ENCODE measurements at regions not wholly inside any gene's neighbourhood (a gene's known extent, or its start where the extent isn't known, plus 50 kb on each side); places are given as distances from the start of the nearest gene placed in this dataset.

GRCh38 chr18:29080946-29081345, 904.0 kb upstream of the CDH2 start:
- DNase-seq (ENCODE audit: extremely low spot score), result no peak
- H3K4me3 ChIP-seq (ENCODE audit: low read depth, low read length), result no peak overlapping the region
- no peaks in the 10 kb centered on the region for H3K36me3 ChIP-seq (ENCODE audit: insufficient read depth)
- H3K27ac ChIP-seq (ENCODE audit: low read depth), result no peak overlapping the region
- no peaks in the 10 kb centered on the region for H3K4me1 ChIP-seq (ENCODE audit: insufficient read depth)
- WGBS, result 77% methylated on average over 3 of the region's 3 CpGs

- no peak for DNase-seq (ENCODE audit: extremely low spot score)
- Histone ChIP-seq H3K4me1 (ENCODE audit: insufficient read depth) (no peaks in the 10 kb centered on the region), H3K4me3 (ENCODE audit: low read depth, low read length) (no peak overlapping the region), H3K36me3 (ENCODE audit: insufficient read depth) (no peaks in the 10 kb centered on the region), H3K27ac (ENCODE audit: low read depth) (no peak overlapping the region)
- 62% methylated on average over 3 of the region's 3 CpGs for WGBS
Measured at GRCh38 chr18:29078273-29078672, 901.3 kb upstream of the CDH2 start.

GRCh38 chr18:29077344-29077743, 900.4 kb upstream of the CDH2 start:
- Histone ChIP-seq H3K36me3 (ENCODE audit: insufficient read depth) (no peaks in the 10 kb centered on the region), H3K27ac (ENCODE audit: low read depth) (no peak overlapping the region), H3K4me1 (ENCODE audit: insufficient read depth) (no peaks in the 10 kb centered on the region), H3K4me3 (ENCODE audit: low read depth, low read length) (no peak overlapping the region)
- no peak for DNase-seq (ENCODE audit: extremely low spot score)
- WGBS, result 96% methylated on average over 5 of the region's 5 CpGs

- Histone ChIP-seq H3K27ac (ENCODE audit: low read depth) (no peak overlapping the region), H3K4me3 (ENCODE audit: low read depth, low read length) (no peak overlapping the region), H3K36me3 (ENCODE audit: insufficient read depth) (no peaks in the 10 kb centered on the region), H3K4me1 (ENCODE audit: insufficient read depth) (no peaks in the 10 kb centered on the region)
- DNase-seq (ENCODE audit: extremely low spot score), result no peak
- 75% methylated on average over 2 of the region's 2 CpGs for WGBS
Measured at GRCh38 chr18:29076645-29077044, 899.7 kb upstream of the CDH2 start.

GRCh38 chr18:29074147-29074546, 897.2 kb upstream of the CDH2 start:
- Histone ChIP-seq H3K27ac (ENCODE audit: low read depth) (no peak overlapping the region), H3K4me1 (ENCODE audit: insufficient read depth) (no peaks in the 10 kb centered on the region), H3K36me3 (ENCODE audit: insufficient read depth) (no peaks in the 10 kb centered on the region), H3K4me3 (ENCODE audit: low read depth, low read length) (no peak overlapping the region)
- WGBS, result 65% methylated on average over 2 of the region's 2 CpGs
- no peak for DNase-seq (ENCODE audit: extremely low spot score)

GRCh38 chr18:29071869-29072268, 894.9 kb upstream of the CDH2 start:
- no peaks in the 10 kb centered on the region for H3K36me3 ChIP-seq (ENCODE audit: insufficient read depth)
- 76% methylated on average over 2 of the region's 2 CpGs for WGBS
- H3K4me3 ChIP-seq (ENCODE audit: low read depth, low read length), result no peak overlapping the region
- H3K27ac ChIP-seq (ENCODE audit: low read depth), result no peak overlapping the region
- H3K4me1 ChIP-seq (ENCODE audit: insufficient read depth), result no peaks in the 10 kb centered on the region
- DNase-seq (ENCODE audit: extremely low spot score), result no peak

- no peak for DNase-seq (ENCODE audit: extremely low spot score)
- Histone ChIP-seq H3K36me3 (ENCODE audit: insufficient read depth) (no peaks in the 10 kb centered on the region), H3K4me1 (ENCODE audit: insufficient read depth) (no peaks in the 10 kb centered on the region), H3K27ac (ENCODE audit: low read depth) (no peak overlapping the region), H3K4me3 (ENCODE audit: low read depth, low read length) (no peak overlapping the region)
- WGBS, result 21% methylated on average over 2 of the region's 2 CpGs
Measured at GRCh38 chr18:29063346-29063745, 886.4 kb upstream of the CDH2 start.

- Histone ChIP-seq H3K4me3 (ENCODE audit: low read depth, low read length) (no peak overlapping the region), H3K36me3 (ENCODE audit: insufficient read depth) (no peaks in the 10 kb centered on the region), H3K27ac (ENCODE audit: low read depth) (no peak overlapping the region), H3K4me1 (ENCODE audit: insufficient read depth) (no peaks in the 10 kb centered on the region)
- DNase-seq (ENCODE audit: extremely low spot score), result no peak
Measured at GRCh38 chr18:29062921-29063320, 886.0 kb upstream of the CDH2 start.

GRCh38 chr18:29060349-29060748, 883.4 kb upstream of the CDH2 start:
- 40% methylated on average over 1 of the region's 1 CpG for WGBS
- H3K36me3 ChIP-seq (ENCODE audit: insufficient read depth), result no peaks in the 10 kb centered on the region
- no peak for DNase-seq (ENCODE audit: extremely low spot score)
- H3K4me1 ChIP-seq (ENCODE audit: insufficient read depth), result no peaks in the 10 kb centered on the region
- no peak overlapping the region for H3K27ac ChIP-seq (ENCODE audit: low read depth)
- no peak overlapping the region for H3K4me3 ChIP-seq (ENCODE audit: low read depth, low read length)

GRCh38 chr18:29057703-29058102, 880.8 kb upstream of the CDH2 start:
- no peak overlapping the region for H3K27ac ChIP-seq (ENCODE audit: low read depth)
- no peaks in the 10 kb centered on the region for H3K4me1 ChIP-seq (ENCODE audit: insufficient read depth)
- H3K36me3 ChIP-seq (ENCODE audit: insufficient read depth), result no peaks in the 10 kb centered on the region
- no peak overlapping the region for H3K4me3 ChIP-seq (ENCODE audit: low read depth, low read length)
- no peak for DNase-seq (ENCODE audit: extremely low spot score)

GRCh38 chr18:29056800-29057199, 879.9 kb upstream of the CDH2 start:
- WGBS, result 71% methylated on average over 2 of the region's 2 CpGs
- no peak for DNase-seq (ENCODE audit: extremely low spot score)

GRCh38 chr18:29041976-29042375, 865.0 kb upstream of the CDH2 start:
- Histone ChIP-seq H3K4me3 (ENCODE audit: low read depth, low read length) (no peak overlapping the region), H3K36me3 (ENCODE audit: insufficient read depth) (no peaks in the 10 kb centered on the region), H3K4me1 (ENCODE audit: insufficient read depth) (no peaks in the 10 kb centered on the region), H3K27ac (ENCODE audit: low read depth) (no peak overlapping the region)
- 90% methylated on average over 1 of the region's 1 CpG for WGBS
- DNase-seq (ENCODE audit: extremely low spot score), result no peak

More at GRCh38 chr18:29056800-29057199, 879.9 kb upstream of the CDH2 start:
- Histone ChIP-seq H3K36me3 (ENCODE audit: insufficient read depth) (no peaks in the 10 kb centered on the region), H3K4me3 (ENCODE audit: low read depth, low read length) (no peak overlapping the region), H3K27ac (ENCODE audit: low read depth) (no peak overlapping the region), H3K4me1 (ENCODE audit: insufficient read depth) (no peaks in the 10 kb centered on the region)

GRCh38 chr18:29034113-29034856, 857.4 kb upstream of the CDH2 start:
- Histone ChIP-seq H3K4me1 (ENCODE audit: insufficient read depth) (no peaks in the 10 kb centered on the region), H3K27ac (ENCODE audit: low read depth) (no peak overlapping the region), H3K36me3 (ENCODE audit: insufficient read depth) (no peaks in the 10 kb centered on the region), H3K4me3 (ENCODE audit: low read depth, low read length) (no peak overlapping the region)
- no peak for DNase-seq (ENCODE audit: extremely low spot score)
- WGBS, result 72% methylated on average over 3 of the region's 3 CpGs

- Histone ChIP-seq H3K4me3 (ENCODE audit: low read depth, low read length) (no peak overlapping the region), H3K4me1 (ENCODE audit: insufficient read depth) (no peaks in the 10 kb centered on the region), H3K27ac (ENCODE audit: low read depth) (no peak overlapping the region), H3K36me3 (ENCODE audit: insufficient read depth) (no peaks in the 10 kb centered on the region)
- no peak for DNase-seq (ENCODE audit: extremely low spot score)
- WGBS, result 63% methylated on average over 1 of the region's 1 CpG
Measured at GRCh38 chr18:29028560-29028959, 851.6 kb upstream of the CDH2 start.

GRCh38 chr18:29018976-29019375, 842.0 kb upstream of the CDH2 start:
- Histone ChIP-seq H3K27ac (ENCODE audit: low read depth) (no peak overlapping the region), H3K4me3 (ENCODE audit: low read depth, low read length) (no peak overlapping the region), H3K4me1 (ENCODE audit: insufficient read depth) (no peaks in the 10 kb centered on the region), H3K36me3 (ENCODE audit: insufficient read depth) (no peaks in the 10 kb centered on the region)
- no peak for DNase-seq (ENCODE audit: extremely low spot score)
